Muscle of arm (tissue), 1 donor: ENCODE measurements at regions not wholly inside any gene's neighbourhood (a gene's known extent, or its start where the extent isn't known, plus 50 kb on each side); places are given as distances from the start of the nearest gene placed in this dataset.

Experiments
- DNase-seq: peaks from one replicate; pipeline ENCODE4 v3.0.0-alpha.2; 2013

DNA sequence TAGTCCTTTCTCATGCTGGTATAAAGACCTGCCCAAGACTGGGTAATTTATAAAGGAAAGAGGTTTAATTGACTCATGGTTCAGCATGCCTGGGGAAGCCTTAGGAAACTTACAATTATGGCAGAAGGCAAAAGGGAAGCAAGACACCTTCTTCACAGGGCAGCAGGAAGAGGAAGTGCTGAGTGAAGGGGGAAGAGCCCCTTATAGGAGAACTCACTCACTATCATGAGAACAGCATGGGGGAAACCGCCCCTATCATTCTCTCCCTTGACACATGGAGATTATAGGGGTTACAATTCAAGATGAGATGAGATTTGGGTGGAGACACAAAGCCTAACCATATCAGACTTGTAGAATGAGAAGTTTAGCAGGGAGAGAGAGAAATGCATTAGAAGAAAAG, 373.3 kb upstream of the DIAPH2 start:
- no peak for DNase-seq

- DNase-seq, result no peak
Measured at GRCh38 chrX:96314985-96315384, 369.7 kb upstream of the DIAPH2 start.

DNA sequence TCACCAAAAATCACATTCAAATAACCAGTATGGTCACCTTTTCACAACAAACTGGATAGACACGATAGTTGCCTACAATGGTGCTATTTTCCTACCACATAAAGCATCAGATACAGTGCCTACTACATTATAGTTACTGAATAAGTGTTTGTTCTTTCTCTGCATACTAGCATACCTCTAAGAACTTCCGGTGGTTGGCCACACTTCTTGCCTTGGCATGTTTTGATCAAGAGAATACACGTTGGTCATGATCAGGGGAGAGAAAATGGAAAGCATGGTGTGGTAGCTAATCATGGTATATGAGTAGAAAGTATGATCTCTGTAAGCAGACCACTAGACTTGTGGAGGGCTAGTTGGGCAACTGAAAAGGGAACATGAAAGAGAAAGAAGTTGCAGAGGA, 322.8 kb upstream of the DIAPH2 start:
- DNase-seq, result no peak

GRCh38 chrX:96372313-96373046, 312.2 kb upstream of the DIAPH2 start:
- peak; percentile 36 for DNase-seq

GRCh38 chrX:96373047-96373355, 311.6 kb upstream of the DIAPH2 start:
- DNase-seq, result no peak

- DNase-seq, result no peak
Measured at GRCh38 chrX:96376266-96376665, 308.4 kb upstream of the DIAPH2 start.

DNA sequence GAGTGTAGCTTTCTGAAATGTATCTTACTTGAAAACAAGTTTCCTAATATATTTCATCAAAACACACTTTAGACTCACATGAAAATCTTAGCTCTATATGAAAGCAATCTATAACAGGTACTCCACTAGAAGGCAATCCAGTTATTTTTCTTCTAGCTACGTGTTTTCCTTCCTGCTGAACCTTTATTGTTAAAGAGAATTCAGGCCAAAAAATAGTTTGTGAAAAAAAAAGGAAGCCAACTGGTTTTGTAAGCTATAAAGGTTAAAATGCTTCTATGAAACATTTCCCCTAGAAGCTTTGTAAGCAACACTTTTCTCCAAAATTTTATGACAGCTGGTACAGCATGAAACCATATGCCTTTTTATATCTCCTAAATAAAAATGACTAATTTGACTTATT, 304.7 kb upstream of the DIAPH2 start:
- DNase-seq, result no peak

GRCh38 chrX:96382018-96382417, 302.6 kb upstream of the DIAPH2 start:
- DNase-seq, result no peak

- no peak for DNase-seq
Measured at GRCh38 chrX:96383428-96383827, 301.2 kb upstream of the DIAPH2 start.

DNA sequence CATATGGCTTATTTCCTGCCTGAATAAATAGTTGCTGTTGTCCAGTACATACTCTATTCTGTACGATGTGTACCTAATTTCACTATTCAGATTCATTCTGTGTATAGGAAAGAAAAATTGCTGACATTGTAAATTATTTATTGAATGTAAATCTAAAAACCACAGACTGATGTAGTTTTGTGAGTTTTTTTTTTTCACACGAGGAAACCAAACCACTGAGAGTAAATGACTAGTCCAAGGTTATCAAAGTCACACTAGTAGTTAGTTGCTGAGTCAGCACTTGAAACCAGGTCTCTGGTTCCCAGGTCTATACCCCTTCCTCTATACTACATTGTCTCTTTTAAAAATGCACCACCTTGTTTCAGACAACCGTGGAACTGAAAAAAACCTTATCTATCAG, 298.3 kb upstream of the DIAPH2 start:
- DNase-seq, result no peak

- no peak for DNase-seq
Measured at GRCh38 chrX:96386981-96387380, 297.7 kb upstream of the DIAPH2 start.

GRCh38 chrX:96387801-96388200, 296.8 kb upstream of the DIAPH2 start:
- DNase-seq, result no peak

- no peak for DNase-seq
Measured at GRCh38 chrX:96389281-96390047, 295.2 kb upstream of the DIAPH2 start.

DNA sequence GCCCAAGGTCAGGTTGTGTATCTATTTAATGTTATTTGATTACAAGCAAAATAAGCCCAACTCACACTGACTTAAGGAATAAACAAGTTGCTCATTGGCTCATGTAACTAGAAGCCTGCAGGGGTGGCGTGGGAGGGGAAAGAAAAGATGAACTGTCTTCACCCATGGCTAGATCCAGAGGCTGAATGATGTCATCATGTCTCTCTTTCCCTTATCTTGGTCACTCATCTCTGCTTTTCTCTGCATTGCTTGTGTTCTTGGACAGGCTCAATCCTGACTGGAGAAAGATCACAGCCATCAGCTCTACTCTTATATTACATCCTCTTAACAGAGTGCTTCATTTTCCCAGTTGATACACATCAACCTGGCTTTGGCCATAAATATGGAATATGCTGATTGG, 290.0 kb upstream of the DIAPH2 start:
- no peak for DNase-seq

DNA sequence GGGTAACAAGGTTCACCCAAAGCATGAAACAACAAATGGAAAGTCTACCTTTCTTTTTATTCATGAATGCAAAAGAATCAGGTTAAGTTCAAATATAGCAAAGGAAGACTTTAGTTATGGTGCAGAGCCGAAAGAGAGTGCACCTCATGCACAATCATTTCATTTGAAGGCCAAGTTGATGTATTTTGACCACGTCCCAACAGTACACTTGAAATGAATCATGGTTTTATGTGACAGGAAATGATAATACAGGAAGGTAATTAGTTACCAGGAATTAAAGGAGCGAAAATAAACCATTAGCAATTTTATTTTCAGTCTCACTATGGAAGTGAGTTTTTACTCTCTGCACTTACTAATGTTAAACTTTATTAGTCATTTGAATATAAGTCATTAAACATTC, 281.2 kb upstream of the DIAPH2 start:
- DNase-seq, result no peak

DNA sequence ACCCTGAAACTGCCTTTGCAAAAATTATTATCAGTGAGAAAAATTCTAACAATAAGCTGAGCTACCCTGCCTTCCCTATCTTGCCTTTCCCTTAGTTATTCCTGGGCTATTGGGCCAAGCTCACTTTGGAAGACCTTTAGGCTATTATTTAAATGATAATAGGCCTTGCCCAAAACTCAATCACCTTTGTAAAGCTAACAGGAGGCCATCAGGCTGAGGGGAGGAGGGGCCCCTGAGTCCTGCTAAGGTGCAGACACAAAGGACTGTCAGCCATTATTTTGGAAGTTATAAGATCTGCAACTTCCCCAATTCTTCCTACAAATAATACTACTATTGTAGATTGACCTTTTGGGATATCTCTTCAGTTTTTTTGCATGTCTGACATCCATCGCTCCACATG, 278.8 kb upstream of the DIAPH2 start:
- no peak for DNase-seq

- DNase-seq, result peak; percentile 27
Measured at GRCh38 chrX:96407072-96407471, 277.6 kb upstream of the DIAPH2 start.

DNA sequence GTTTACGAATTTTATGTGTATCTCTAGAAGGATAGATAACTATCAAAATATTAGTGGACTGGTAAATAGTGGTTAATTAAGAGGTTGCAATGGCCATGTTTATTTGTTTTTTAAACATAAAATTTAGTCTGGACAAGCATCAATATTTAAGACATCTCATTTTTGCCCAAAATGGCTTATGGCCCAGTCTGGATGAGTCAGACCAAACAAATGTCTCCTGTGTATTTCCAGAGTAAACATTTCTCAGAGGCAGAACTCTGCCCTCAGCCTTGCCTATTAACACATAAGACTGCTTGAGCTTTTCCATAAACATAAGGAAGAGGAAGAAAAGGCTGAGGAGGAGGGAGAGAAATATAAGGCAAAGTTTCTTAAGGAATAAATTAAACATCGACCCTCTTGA, 277.1 kb upstream of the DIAPH2 start:
- DNase-seq, result no peak

DNA sequence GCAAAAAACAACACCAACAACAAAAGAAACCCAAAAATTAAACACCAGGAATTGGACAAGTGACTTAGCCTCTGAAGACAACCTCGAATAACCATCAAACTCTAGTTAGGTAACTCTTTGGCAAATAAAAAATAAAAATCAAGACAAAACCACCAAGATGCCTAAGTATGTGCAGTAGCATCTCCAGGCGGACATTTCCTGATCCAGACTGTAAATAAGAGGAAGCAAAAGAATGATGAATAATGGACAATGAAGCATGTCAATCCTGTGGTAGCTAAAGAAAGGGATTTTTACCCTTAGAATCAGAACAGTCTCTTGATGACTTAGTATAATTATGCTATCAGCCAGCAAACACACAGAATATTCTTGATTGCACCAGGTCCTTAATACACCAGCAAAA, 276.7 kb upstream of the DIAPH2 start:
- DNase-seq, result no peak

- no peak for DNase-seq
Measured at GRCh38 chrX:96410927-96411326, 273.7 kb upstream of the DIAPH2 start.

DNA sequence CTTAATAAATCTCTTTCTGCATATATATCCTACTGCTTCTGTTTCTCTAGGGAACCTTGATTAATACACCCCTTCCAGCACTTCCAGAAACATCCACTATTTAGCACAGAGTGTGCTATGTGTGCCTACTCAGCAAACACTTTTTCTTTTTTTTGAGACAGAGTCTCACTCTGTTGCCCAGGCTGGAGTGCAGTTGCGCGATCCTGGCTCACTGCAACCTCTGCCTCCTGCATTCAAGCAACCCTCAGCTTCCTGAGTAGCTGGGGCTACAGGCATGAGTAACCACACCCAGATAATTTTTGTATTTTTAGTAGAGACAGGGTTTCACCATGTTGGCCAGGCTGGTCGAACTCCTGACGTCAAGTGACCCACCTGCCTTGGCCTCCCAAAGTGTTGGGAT, 266.9 kb upstream of the DIAPH2 start:
- no peak for DNase-seq

- no peak for DNase-seq
Measured at GRCh38 chrX:96424007-96424406, 260.6 kb upstream of the DIAPH2 start.

GRCh38 chrX:96425200-96425599, 259.4 kb upstream of the DIAPH2 start:
- no peak for DNase-seq
